ENCODE measurements at regions not wholly inside any gene's neighbourhood (a gene's known extent, or its start where the extent isn't known, plus 50 kb on each side); places are given as distances from the start of the nearest gene placed in this dataset.

DNA sequence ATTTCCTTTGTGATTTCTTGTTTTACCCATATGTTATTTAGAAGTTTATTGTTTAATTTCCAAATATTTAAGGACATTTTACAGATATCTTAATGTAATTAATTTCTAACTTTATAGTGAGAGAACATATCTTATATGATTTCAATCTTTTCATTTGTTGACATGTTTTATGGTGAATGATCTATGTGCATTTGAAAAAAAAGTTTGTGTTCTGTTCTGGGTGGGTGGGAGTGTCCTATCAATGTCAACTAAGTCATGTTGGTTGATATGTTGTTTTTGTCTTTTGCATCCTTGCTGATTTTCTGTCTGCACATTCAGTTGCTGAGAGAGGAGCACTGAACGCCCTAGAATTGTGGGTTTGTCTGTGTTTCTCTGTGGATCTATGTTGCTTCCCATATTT lies 50.3 kb upstream of the CBFA2T3 start:
- H3K9me3 ChIP-seq (ENCODE audit: control insufficient read depth in 5 of 5, low read length in 5 of 5): peaks cover 8 to 21% (median 19%) of the 10 kb centered on the region in 5 donors
- peaks cover 0 to 3% (median 2%) of the 10 kb centered on the region in 5 donors for H3K4me1 ChIP-seq (ENCODE audit: control insufficient read depth in 5 of 5, insufficient read depth in 5 of 5, low read length in 5 of 5)
- no peak overlapping the region for H3K27ac ChIP-seq (ENCODE audit: low read depth, low read length)
- H3K9ac ChIP-seq (ENCODE audit: low read length in 5 of 5): no peak overlapping the region
- no peak overlapping the region for H3K4me3 ChIP-seq (ENCODE audit: low read depth in 1 of 5, low read length in 5 of 5)
- H3K36me3 ChIP-seq (ENCODE audit: control insufficient read depth in 5 of 5, insufficient read depth in 5 of 5, low read length in 5 of 5): no peaks in the 10 kb centered on the region
- peaks cover 3 to 25% (median 12%) of the 10 kb centered on the region in 5 donors for H3K27me3 ChIP-seq (ENCODE audit: control insufficient read depth in 5 of 5, insufficient read depth in 4 of 5, low read length in 5 of 5)

DNA sequence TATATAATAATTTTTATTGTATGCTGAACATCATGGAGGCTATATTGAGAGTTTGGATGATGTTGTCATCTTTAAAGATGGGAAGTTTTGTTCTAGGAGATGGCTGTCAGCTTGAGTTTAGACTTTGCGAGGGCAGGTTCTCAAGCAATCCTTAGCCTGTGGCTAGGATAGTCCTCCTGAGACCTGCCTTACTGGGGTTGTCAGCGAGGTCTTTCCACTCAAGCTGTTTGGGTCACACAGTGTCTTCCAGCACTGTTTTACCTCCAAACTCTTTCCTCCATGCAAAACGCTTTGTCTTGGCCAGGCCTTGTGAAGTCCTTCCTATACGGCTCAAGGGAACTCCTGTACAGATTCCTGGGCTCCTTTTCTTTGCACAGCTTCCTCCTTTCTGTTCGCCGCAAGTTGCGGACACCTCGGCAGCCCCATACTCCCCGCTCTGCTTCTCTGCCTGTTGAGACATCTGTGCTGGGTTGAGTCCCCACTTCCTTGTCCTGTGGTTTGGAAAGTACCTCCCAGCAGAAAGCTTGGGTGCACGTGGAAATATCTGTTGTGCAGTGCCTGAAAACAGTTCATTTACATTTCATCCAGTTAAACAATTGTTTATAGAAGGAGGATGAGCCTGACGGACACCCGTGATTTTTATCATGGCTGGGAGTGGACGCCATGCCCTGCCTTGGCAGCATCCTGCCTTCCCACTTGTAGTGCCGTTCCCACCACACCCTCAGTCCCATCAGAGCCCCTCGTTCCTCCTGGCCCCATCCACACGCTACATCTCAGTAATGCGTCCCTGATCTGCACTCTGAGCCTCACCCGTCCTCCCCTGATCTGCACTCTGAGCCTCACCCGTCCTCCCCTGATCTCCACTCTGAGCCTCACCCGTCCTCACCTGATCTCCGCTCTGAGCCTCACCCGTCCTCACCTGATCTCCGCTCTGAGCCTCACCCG lies 55.0 kb upstream of the CBFA2T3 start:
- Histone ChIP-seq H3K36me3 (ENCODE audit: control insufficient read depth in 5 of 5, insufficient read depth in 5 of 5, low read length in 5 of 5) (no peaks in the 10 kb centered on the region), H3K4me3 (ENCODE audit: low read depth in 1 of 5, low read length in 5 of 5) (peak overlapping the region in 1 of 5 donors; percentile 21), H3K9me3 (ENCODE audit: control insufficient read depth in 5 of 5, low read length in 5 of 5) (peaks cover 0 to 12% (median 4%) of the 10 kb centered on the region in 5 donors), H3K27me3 (ENCODE audit: control insufficient read depth in 5 of 5, insufficient read depth in 4 of 5, low read length in 5 of 5) (peaks cover 7 to 30% (median 26%) of the 10 kb centered on the region in 5 donors), H3K9ac (ENCODE audit: low read length in 5 of 5) (no peak overlapping the region), H3K27ac (ENCODE audit: low read depth, low read length) (no peak overlapping the region), H3K4me1 (ENCODE audit: control insufficient read depth in 5 of 5, insufficient read depth in 5 of 5, low read length in 5 of 5) (peaks cover 0 to 7% (median 2%) of the 10 kb centered on the region in 5 donors)

DNA sequence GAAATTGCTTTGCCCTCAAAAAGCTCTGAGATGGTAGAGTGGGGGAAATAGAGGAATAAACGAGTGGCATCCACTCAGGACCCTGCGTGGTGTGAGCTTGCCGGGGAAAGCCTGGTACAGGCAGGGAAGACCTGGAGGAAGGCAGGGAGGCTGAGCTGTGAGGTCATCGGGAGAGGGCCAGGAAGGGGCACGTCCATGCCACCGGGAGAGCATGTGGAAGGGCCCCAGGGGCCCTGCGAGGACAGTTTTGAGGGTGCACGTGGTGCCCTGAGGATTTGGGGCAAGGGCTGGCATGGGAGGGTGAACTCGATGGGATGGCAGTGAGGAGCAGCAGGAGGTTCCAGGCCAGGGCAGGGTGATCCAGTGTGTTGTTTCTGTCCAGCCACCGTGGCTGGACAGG lies 56.3 kb upstream of the CBFA2T3 start:
- Histone ChIP-seq H3K9ac (ENCODE audit: low read length in 5 of 5) (no peak overlapping the region), H3K9me3 (ENCODE audit: control insufficient read depth in 5 of 5, low read length in 5 of 5) (peaks cover 0 to 12% (median 4%) of the 10 kb centered on the region in 5 donors), H3K4me3 (ENCODE audit: low read depth in 1 of 5, low read length in 5 of 5) (no peak overlapping the region), H3K27me3 (ENCODE audit: control insufficient read depth in 5 of 5, insufficient read depth in 4 of 5, low read length in 5 of 5) (peaks cover 16 to 42% (median 39%) of the 10 kb centered on the region in 5 donors), H3K36me3 (ENCODE audit: control insufficient read depth in 5 of 5, insufficient read depth in 5 of 5, low read length in 5 of 5) (no peaks in the 10 kb centered on the region), H3K27ac (ENCODE audit: low read depth, low read length) (no peak overlapping the region), H3K4me1 (ENCODE audit: control insufficient read depth in 5 of 5, insufficient read depth in 5 of 5, low read length in 5 of 5) (peaks cover 0 to 7% (median 2%) of the 10 kb centered on the region in 5 donors)

DNA sequence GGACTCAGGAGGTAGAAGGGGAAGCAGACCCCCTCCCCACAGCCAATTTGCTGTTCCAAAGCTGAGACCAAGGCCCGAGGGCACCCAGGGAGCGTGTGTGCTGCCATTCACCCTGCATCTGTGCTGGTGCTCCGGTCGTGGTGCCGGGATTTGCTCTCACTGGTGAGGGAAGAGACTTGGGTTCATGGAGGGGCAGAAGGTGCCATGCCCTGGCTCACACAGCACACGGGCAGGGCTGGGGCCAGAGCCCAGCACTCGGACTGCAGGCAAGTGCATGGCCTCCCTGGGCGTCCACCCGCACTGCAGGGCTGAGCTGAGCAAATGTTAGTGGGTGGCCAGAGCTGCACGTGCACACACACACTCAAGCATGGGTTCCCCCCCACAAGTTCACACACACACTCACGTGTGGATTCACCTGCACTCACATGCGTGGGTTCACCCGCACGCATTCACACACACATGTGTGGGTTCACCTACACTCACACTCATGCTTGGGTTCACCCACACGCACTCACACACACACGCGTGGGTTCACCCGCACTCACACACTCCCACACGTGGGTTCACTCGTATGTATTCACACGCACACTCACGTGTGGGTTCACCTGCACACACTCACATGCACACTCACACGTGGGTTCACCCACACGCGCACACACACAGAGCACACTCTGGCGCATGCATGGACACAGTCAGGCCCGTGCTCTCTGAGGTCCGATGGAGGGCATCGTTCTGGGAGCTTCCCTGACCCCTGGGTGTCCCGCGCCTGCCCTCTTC lies 57.0 kb upstream of the CBFA2T3 start:
- H3K9me3 ChIP-seq (ENCODE audit: control insufficient read depth in 5 of 5, low read length in 5 of 5): peaks cover 0 to 12% (median 4%) of the 10 kb centered on the region in 5 donors
- H3K36me3 ChIP-seq (ENCODE audit: control insufficient read depth in 5 of 5, insufficient read depth in 5 of 5, low read length in 5 of 5): no peaks in the 10 kb centered on the region
- no peak overlapping the region for H3K4me3 ChIP-seq (ENCODE audit: low read depth in 1 of 5, low read length in 5 of 5)
- H3K27me3 ChIP-seq (ENCODE audit: control insufficient read depth in 5 of 5, insufficient read depth in 4 of 5, low read length in 5 of 5): peaks cover 20 to 48% (median 43%) of the 10 kb centered on the region in 5 donors
- no peak overlapping the region for H3K9ac ChIP-seq (ENCODE audit: low read length in 5 of 5)
- H3K4me1 ChIP-seq (ENCODE audit: control insufficient read depth in 5 of 5, insufficient read depth in 5 of 5, low read length in 5 of 5): peaks cover 0 to 7% (median 2%) of the 10 kb centered on the region in 5 donors
- H3K27ac ChIP-seq (ENCODE audit: low read depth, low read length): no peak overlapping the region

DNA sequence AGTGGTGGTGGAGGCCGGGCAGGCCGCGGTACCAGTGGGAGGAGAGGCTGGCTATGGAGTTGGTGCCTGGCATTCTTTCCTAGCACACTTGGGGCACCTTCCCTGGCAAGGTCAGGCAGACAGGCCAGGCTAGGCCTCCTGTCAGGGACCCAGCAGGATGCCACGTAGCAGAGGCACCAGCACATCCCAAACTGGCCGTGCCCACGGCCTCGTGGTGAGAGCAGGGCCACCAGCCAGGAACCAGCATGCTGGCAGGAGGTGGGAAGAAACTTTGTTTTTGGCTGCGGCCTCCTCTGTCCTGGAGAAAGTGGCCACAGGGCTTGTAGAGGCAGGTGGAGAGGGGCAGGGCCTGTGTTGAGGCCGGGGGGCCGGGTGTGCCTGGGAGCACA lies 57.6 kb upstream of the CBFA2T3 start:
- Histone ChIP-seq H3K27ac (ENCODE audit: low read depth, low read length) (no peak overlapping the region), H3K36me3 (ENCODE audit: control insufficient read depth in 5 of 5, insufficient read depth in 5 of 5, low read length in 5 of 5) (no peaks in the 10 kb centered on the region), H3K9ac (ENCODE audit: low read length in 5 of 5) (no peak overlapping the region), H3K4me3 (ENCODE audit: low read depth in 1 of 5, low read length in 5 of 5) (no peak overlapping the region), H3K9me3 (ENCODE audit: control insufficient read depth in 5 of 5, low read length in 5 of 5) (peaks cover 0 to 12% (median 4%) of the 10 kb centered on the region in 5 donors), H3K27me3 (ENCODE audit: control insufficient read depth in 5 of 5, insufficient read depth in 4 of 5, low read length in 5 of 5) (peaks cover 20 to 54% (median 48%) of the 10 kb centered on the region in 5 donors), H3K4me1 (ENCODE audit: control insufficient read depth in 5 of 5, insufficient read depth in 5 of 5, low read length in 5 of 5) (peaks cover 0 to 7% (median 2%) of the 10 kb centered on the region in 5 donors)

DNA sequence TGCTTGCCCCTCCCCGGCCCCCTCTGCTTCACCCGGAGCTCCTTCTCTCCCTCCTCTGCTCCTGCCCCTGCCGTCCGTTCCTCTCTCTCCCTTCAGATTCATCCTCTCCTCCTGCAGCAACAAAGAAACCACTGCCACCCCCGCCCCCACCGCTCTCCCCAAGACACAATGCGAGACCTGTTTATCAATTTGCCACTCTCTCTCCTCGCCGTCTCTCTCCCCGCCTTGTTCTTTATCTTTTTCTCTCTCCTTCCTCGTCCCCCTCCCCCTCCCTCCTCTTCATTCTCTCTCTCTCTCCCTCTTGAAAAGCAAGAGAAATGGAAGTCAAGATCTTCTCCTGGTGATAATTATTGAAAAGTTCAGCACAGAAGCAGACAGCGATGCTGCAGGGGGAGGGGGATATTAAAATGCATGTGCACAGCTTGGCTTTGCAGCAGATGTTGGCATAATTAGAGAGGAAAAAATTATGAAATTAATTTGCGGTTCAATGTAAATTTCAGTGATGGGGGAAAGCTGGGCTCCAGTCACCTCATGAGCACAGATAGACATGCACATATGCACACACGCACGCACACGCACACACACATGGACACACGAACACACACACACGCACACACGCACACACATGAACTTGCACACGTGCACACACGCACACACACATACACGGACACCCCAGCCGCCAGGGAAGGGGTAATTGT lies 58.1 kb upstream of the CBFA2T3 start:
- peaks cover 20 to 58% (median 50%) of the 10 kb centered on the region in 5 donors for H3K27me3 ChIP-seq (ENCODE audit: control insufficient read depth in 5 of 5, insufficient read depth in 4 of 5, low read length in 5 of 5)
- H3K4me3 ChIP-seq (ENCODE audit: low read depth in 1 of 5, low read length in 5 of 5): no peak overlapping the region
- peaks cover 0 to 12% (median 4%) of the 10 kb centered on the region in 5 donors for H3K9me3 ChIP-seq (ENCODE audit: control insufficient read depth in 5 of 5, low read length in 5 of 5)
- H3K4me1 ChIP-seq (ENCODE audit: control insufficient read depth in 5 of 5, insufficient read depth in 5 of 5, low read length in 5 of 5): peaks cover 0 to 7% (median 2%) of the 10 kb centered on the region in 5 donors
- H3K9ac ChIP-seq (ENCODE audit: low read length in 5 of 5): no peak overlapping the region
- H3K27ac ChIP-seq (ENCODE audit: low read depth, low read length): no peak overlapping the region
- H3K36me3 ChIP-seq (ENCODE audit: control insufficient read depth in 5 of 5, insufficient read depth in 5 of 5, low read length in 5 of 5): no peaks in the 10 kb centered on the region

DNA sequence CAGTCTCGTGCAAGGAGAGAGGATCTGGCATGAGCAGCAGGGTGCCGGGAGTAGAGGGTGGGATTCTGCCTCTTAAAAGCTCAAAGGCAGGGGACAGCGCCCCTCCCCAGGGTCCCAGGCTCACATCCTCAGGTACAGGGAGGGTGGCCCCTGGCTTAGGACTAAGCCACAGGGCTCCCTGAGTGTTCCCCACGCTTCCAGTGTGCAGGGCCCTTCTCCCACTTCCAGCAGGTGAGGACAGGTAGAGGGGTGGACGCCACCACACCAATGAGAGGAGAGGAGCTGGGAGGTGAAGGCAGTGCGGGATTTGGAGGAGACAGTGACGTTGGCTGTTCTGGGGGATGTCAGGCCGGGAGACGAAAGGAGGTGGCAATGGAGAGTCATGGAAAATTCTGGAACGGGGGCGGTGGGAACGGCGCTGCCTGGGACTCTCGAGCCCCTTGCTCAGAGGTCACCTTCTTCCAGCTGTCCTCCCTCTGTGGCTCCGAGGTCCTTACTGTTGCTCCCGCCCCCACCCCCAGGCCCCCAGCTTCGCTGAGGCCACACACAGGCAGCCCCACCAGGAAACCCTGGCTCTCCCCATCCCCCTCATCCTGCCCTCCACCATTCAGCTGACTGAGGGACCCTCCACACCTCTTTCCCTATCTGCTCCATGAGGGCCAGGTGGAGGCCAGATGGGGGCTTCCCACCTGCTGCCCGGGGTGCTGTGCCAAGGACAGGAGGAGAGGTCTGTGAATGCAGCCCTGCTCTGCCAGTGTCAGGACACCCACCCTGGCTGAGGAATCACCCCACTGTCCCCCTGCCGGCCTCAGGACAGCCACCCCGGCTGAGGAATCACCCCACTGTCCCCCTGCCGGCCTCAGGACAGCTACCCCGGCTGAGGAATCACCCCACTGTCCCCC lies 57.7 kb upstream of the ACSF3 start:
- H3K4me3 ChIP-seq (ENCODE audit: low read depth in 1 of 5, low read length in 5 of 5): no peak overlapping the region
- peaks cover 0 to 7% (median 2%) of the 10 kb centered on the region in 5 donors for H3K4me1 ChIP-seq (ENCODE audit: control insufficient read depth in 5 of 5, insufficient read depth in 5 of 5, low read length in 5 of 5)
- no peak overlapping the region for H3K27ac ChIP-seq (ENCODE audit: low read depth, low read length)
- H3K9ac ChIP-seq (ENCODE audit: low read length in 5 of 5): no peak overlapping the region
- H3K36me3 ChIP-seq (ENCODE audit: control insufficient read depth in 5 of 5, insufficient read depth in 5 of 5, low read length in 5 of 5): no peaks in the 10 kb centered on the region
- H3K27me3 ChIP-seq (ENCODE audit: control insufficient read depth in 5 of 5, insufficient read depth in 4 of 5, low read length in 5 of 5): peaks cover 23 to 66% (median 57%) of the 10 kb centered on the region in 5 donors
- H3K9me3 ChIP-seq (ENCODE audit: control insufficient read depth in 5 of 5, low read length in 5 of 5): peaks cover 0 to 9% (median 3%) of the 10 kb centered on the region in 5 donors

DNA sequence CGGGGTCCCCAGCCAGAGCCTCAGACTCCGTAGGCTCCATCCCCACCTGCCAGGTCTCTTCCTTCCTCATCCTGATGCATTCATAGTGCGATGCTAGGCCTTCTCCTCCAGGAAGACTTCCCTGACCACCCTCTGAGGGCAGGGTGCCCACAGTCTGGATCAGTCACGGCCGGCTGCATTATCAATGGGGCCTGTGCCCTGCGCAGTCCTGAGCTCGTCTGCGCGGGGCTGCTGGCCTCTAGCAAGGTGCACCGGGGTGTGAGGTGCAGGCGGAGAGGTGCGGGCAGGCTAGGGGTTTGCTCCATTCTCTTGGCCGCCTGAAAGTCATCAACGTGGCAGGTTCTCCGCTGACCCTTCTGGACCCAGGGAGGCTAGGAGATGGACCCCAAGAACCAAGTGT lies 56.9 kb upstream of the ACSF3 start:
- Histone ChIP-seq H3K36me3 (ENCODE audit: control insufficient read depth in 5 of 5, insufficient read depth in 5 of 5, low read length in 5 of 5) (no peaks in the 10 kb centered on the region), H3K9ac (ENCODE audit: low read length in 5 of 5) (no peak overlapping the region), H3K9me3 (ENCODE audit: control insufficient read depth in 5 of 5, low read length in 5 of 5) (peaks cover 0 to 3% (median 0%) of the 10 kb centered on the region in 5 donors), H3K27me3 (ENCODE audit: control insufficient read depth in 5 of 5, insufficient read depth in 4 of 5, low read length in 5 of 5) (peaks cover 32 to 73% (median 64%) of the 10 kb centered on the region in 5 donors), H3K27ac (ENCODE audit: low read depth, low read length) (no peak overlapping the region), H3K4me3 (ENCODE audit: low read depth in 1 of 5, low read length in 5 of 5) (no peak overlapping the region), H3K4me1 (ENCODE audit: control insufficient read depth in 5 of 5, insufficient read depth in 5 of 5, low read length in 5 of 5) (peaks cover 0 to 7% (median 2%) of the 10 kb centered on the region in 5 donors)

All from subcutaneous abdominal adipose tissue (tissue), 5 donors.